H1 (cell line): ENCODE measurements at regions not wholly inside any gene's neighbourhood (a gene's known extent, or its start where the extent isn't known, plus 50 kb on each side); places are given as distances from the start of the nearest gene placed in this dataset.

Source experiments
- ATF3 ChIP-seq: IDR thresholded peaks from 2 replicates; pipeline ENCODE4 v1.6.1; 2011; ENCODE audit warnings: low read depth, mild to moderate bottlenecking, low read length; ENCODE audit not compliant: insufficient read depth
- BRCA1 ChIP-seq: IDR thresholded peaks from 2 replicates; pipeline ENCODE4 v1.6.1; 2012; ENCODE audit warnings: low read depth, low read length, improper control_type of control experiment
- CBX8 ChIP-seq: fragments of 300-800, 300-1000 bp; sonication (generic); IDR thresholded peaks from 2 replicates; pipeline ENCODE4 v1.7.1; 2016; ENCODE audit warnings: low read depth, low read length, borderline replicate concordance
- CTCF ChIP-seq, 3 experiments: IDR thresholded peaks; 1 replicate in 2 of 3; 2 replicates in 1 of 3; pipeline versions ENCODE4 v1.5.1 to v1.6.1; 2011; ENCODE audit warnings: low read length in 3 of 3, mild to moderate bottlenecking in 3 of 3, inconsistent platforms in 2 of 3, low read depth in 1 of 3, moderate library complexity in 1 of 3; ENCODE audit not compliant: insufficient read depth in 1 of 3; ENCODE audit errors: control extremely low read depth in 1 of 3
- EZH2 ChIP-seq: fragments of 200-600 bp; sonication (generic); IDR thresholded peaks from 2 replicates; pipeline ENCODE4 v1.7.1; 2012; ENCODE audit warnings: low read depth, mild to moderate bottlenecking, moderate library complexity, low read length, inconsistent platforms; ENCODE audit not compliant: severe bottlenecking
- JUN ChIP-seq: IDR thresholded peaks from 2 replicates; pipeline ENCODE4 v1.6.1; 2011; ENCODE audit warnings: low read depth, mild to moderate bottlenecking, improper control_type of control experiment, low read length
- POLR2A ChIP-seq, 2 experiments: IDR thresholded peaks; 1 replicate in 1 of 2; 2 replicates in 1 of 2; pipeline ENCODE4 v1.6.1; 2011; ENCODE audit warnings: low read depth in 2 of 2, low read length in 2 of 2, mild to moderate bottlenecking in 2 of 2; ENCODE audit errors: control extremely low read depth in 1 of 2
- POLR2AphosphoS5 ChIP-seq: IDR thresholded peaks from 2 replicates; pipeline ENCODE4 v1.6.1; 2011; ENCODE audit warnings: low read depth, low read length
- SIN3A ChIP-seq, 2 experiments: IDR thresholded peaks in 1 of 2; conservative IDR thresholded peaks in 1 of 2; 2 replicates each; pipeline ENCODE4 v1.6.1; 2011 to 2012; ENCODE audit warnings: low read length in 2 of 2, improper control_type of control experiment in 1 of 2, low read depth in 1 of 2, mild to moderate bottlenecking in 1 of 2
- SRF ChIP-seq: IDR thresholded peaks from 2 replicates; pipeline ENCODE4 v1.6.1; 2011; ENCODE audit warnings: mild to moderate bottlenecking, low read depth, low read length, moderate library complexity
- YY1 ChIP-seq: IDR thresholded peaks from 2 replicates; pipeline ENCODE4 v1.6.1; 2011; ENCODE audit warnings: low read depth, mild to moderate bottlenecking, low read length

GRCh38 chr3:139770577-139770976 is 92.8 kb upstream of the NMNAT3 start:
- TF ChIP-seq BRCA1 (no peak), CBX8 (no peak), CTCF (IDR thresholded peaks at IDR 0.05; ENCODE audit: control extremely low read depth in 1 of 3, insufficient read depth in 1 of 3, low read depth in 1 of 3, low read length in 3 of 3) (no peak), POLR2AphosphoS5 (no peak), ATF3 (no peak), YY1 (no peak), SRF (no peak), JUN (no peak), SIN3A (conservative IDR thresholded peaks at IDR 0.05 in 1 of 2, IDR thresholded peaks at IDR 0.05 in 1 of 2; ENCODE audit: low read depth in 1 of 2, low read length in 2 of 2) (no peak), EZH2 (no peak), POLR2A (IDR thresholded peaks at IDR 0.05; ENCODE audit: control extremely low read depth in 1 of 2, low read depth in 2 of 2, low read length in 2 of 2) (no peak)
